HFF-Myc (cell line): ENCODE measurements at regions not wholly inside any gene's neighbourhood (a gene's known extent, or its start where the extent isn't known, plus 50 kb on each side); places are given as distances from the start of the nearest gene placed in this dataset.
"Not testable (repeated sequence)": the region's sequence is repeated elsewhere in the genome, so short reads cannot be mapped to it uniquely, and the experiment has no call there.

Experiments used
- DNase-seq: peaks from one replicate; pipeline ENCODE4 v3.0.0-alpha.2; 2011; ENCODE audit warnings: low read depth; ENCODE audit errors: extremely low read depth
- H3K4me3 ChIP-seq: replicated peaks from 2 replicates; pipeline ENCODE4 v1.5.1; 2011; ENCODE audit warnings: low read depth, mild to moderate bottlenecking, control low read depth, low read length
- CTCF ChIP-seq: IDR thresholded peaks from 2 replicates; pipeline ENCODE4 v1.5.1; 2012; ENCODE audit warnings: mild to moderate bottlenecking, low read depth, low read length, control low read depth; ENCODE audit errors: missing control alignments

DNA sequence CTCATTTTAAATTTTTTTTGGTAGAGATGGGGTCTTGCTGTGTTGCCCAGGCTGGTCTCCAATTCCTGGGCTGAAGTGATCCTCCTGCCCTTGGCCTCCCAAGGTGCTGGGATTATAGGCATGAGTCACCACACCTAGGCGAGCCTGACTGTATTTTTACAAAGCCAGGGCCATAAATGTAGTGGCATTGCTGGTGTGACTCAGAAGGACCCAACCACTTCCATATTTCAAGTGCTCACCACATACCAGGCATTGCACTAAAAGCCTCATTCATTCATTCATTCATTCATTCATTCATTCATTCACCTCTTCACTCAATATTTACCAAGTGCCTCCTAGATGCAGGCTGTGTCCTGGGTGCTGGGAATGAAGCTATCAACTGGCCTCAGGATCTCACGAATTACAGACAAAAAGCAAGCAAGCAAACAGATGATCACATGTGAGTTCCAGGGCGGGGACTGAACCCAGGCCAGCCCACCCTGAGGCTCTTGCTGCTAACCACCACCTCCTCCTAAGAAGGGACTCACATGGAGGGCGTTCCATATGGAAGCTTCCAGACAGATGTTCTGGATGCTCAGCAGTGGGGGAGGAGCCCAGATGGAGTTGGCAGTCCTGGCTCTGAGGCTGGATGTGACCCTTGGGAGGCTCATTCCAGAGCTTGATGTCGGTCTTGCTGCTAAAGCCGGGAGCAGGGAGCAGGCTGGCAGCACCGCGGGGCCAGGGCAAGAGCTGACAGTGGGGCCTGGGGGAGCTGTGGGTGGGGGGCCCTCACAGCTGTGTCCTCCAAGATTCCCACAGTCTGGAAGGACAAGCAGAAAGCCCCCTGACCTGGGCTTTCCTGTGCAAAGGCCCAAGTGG, 158.8 kb downstream of the CTTN start:
- TF ChIP-seq CTCF = no peak
- no peak overlapping the region for H3K4me3 ChIP-seq
- DNase-seq = no peak

DNA sequence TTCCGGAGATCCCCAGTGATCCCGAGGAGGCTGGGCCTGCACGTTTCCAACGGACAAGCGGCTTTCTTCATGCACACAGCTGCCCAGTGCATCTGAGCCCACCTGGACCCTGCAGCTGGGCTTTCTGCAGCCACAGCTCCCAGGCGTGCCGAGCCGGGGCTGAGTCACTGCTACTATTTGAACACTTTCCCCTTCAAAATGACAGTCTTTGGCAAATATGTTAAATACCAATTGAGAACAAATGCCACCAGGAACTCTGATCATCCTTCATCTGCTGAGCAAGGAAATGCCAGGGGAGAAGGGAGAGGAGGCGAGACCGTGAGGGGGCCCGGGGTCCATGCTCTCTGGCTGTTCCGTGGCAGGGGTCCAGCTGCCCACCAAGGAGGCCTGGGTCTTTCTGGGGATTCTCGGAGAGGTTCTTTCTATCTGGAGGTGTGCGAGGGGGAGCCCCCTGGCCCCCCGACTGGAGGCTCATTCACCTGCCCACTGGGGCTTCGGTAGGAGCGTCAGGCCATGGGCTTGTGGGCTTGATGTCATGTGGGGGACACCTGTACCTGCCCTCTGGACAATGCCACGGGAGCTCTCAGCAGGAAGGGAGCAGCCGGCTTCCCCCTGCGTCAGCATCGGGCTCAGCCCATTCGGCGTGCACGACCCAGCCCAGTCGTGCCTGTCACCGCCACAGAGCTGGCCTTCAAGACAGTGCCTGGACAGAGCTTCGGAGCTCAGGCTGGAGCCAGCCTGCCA, 159.6 kb downstream of the CTTN start:
- no peak overlapping the region for H3K4me3 ChIP-seq
- no peak for TF ChIP-seq CTCF
- no peak for DNase-seq

DNA sequence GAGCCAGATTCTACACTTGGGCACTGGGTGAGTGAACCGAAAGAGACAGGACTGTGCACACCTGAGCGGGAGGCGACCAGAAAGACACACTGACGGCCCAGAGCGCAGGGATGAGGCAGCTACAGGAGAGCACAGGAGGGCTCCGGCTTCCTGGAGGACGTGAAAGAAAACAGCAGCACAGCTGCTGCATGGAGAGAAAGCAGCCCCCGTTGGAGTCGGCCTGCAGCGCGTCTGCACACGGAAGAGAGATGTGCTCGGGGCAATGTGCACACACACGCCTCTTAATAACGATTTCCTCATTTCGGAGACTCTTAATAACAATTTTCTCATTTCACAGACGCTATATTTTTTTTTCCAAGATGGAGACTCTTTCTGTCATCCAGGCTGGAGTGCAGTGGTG, 160.4 kb downstream of the CTTN start:
- H3K4me3 ChIP-seq = no peak overlapping the region
- TF ChIP-seq CTCF = no peak
- no peak for DNase-seq

DNA sequence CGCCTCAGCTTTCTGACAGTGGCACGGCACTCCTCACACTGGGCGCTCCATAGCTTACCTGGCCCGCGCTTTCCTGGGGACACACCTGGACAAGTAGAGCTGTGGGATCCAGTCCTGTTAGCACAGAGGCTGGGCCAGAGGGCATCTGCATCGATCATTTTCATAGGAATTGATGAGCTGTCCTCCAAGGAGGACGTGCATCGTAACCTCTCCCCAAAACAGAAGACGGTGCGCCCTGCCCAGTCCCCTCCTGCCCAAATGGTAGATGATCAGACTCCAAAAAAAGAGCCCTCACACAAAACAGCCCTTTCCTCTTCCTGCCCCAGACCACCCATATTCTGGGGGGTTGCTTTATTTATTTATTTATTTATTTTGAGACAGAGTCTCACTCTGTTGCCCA, 161.2 kb downstream of the CTTN start:
- no peak overlapping the region for H3K4me3 ChIP-seq
- TF ChIP-seq CTCF = no peak
- no peak for DNase-seq

DNA sequence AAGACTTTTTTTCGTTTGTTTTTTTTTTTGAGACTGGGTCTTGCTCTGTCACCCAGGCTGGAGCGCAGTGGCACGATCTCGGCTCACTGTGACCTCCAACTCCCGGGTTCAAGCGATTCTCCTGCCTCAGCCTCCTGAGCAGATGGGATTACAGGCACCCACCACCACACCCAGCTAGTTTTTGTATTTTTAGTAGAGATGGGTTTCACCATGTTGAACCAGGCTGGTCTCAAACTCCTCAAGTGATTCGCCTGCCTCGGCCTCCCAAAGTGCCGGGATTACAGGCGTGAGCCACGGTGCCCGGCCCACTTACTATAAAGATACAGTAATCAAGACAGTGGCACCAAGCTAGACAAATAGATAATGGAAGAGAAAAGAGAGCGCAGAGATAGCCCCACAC, 162.3 kb downstream of the CTTN start:
- H3K4me3 ChIP-seq, DNase-seq: not testable (repeated sequence)

DNA sequence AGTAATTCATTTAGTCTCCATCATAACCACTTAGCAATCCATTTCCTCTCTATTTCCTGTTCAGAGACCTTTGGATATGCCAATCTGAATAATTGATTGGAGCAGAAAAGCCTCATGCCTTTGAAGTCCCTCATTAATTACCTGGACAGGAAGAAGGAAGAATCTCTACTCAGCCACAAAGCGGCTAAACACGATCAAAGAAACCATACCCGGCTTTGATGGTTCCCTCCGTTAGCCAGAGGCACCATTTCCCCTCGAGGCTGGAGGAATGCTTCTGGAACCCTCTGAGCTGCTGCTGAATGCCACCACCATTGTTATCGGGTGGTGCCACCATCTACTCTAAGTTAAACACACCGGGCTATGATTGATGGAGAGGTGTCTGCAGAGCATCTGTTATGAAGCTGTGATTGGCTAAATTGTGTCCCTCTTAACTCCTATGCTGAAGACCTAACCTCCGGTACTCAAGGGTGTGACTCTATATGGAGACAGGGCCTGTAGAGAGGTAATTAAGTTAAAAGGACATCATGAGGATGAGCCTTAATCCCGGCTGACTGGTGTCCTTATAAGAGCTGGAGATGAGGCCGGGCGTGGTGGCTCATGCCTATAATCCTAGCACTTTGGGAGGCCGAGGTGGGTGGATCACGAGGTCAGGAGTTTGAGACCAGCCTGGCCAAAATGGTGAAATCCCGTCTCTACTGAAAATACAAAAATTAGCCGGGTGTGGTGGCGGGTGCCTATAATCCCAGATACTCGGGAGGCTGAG, 168.6 kb downstream of the CTTN start:
- no peak overlapping the region for H3K4me3 ChIP-seq
- DNase-seq = no peak
- no peak for TF ChIP-seq CTCF

DNA sequence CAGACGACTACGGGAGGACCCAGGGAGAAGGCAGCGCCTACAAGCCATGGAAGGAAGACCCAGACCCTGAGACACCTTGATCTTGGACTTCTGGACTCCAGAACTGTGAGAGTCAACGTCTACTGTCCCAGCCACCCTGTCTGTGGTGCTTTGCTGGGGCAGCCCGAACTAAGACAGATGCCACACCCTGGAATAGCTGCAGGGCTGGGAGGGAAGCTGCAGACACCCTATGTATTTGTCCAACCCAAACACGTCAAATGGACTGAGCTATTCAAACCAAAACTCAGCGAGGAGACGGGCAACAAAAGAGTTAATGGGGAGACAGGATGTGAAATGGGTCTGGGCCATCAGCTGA, 169.3 kb downstream of the CTTN start:
- DNase-seq = no peak
- TF ChIP-seq CTCF = no peak
- H3K4me3 ChIP-seq = peak overlapping the region; percentile 23
